Coronary artery (tissue), 2 donors: ENCODE measurements at regions not wholly inside any gene's neighbourhood (a gene's known extent, or its start where the extent isn't known, plus 50 kb on each side); places are given as distances from the start of the nearest gene placed in this dataset.

ENCODE experiments used
- DNase-seq: peaks from one replicate; pipeline ENCODE4 v3.0.0-alpha.2; 2017; ENCODE audit warnings: low spot score
- H3K27ac ChIP-seq, 2 donors: fragments of 200-600 bp; sonication (generic); one replicate each; pipeline ENCODE4 v1.5.1; 2016 to 2019
- H3K4me3 ChIP-seq: fragments of 200-600 bp; sonication (generic); 2 replicates; pipeline ENCODE4 v1.5.1; 2016; ENCODE audit warnings: mild to moderate bottlenecking, moderate library complexity
- TF ChIP-seq, protein P1 (sequence below): fragments of 200-600 bp; sonication (generic); IDR thresholded peaks from one replicate; pipeline ENCODE4 v1.5.1; 2019; ENCODE audit warnings: antibody characterized with exemption

DNA sequence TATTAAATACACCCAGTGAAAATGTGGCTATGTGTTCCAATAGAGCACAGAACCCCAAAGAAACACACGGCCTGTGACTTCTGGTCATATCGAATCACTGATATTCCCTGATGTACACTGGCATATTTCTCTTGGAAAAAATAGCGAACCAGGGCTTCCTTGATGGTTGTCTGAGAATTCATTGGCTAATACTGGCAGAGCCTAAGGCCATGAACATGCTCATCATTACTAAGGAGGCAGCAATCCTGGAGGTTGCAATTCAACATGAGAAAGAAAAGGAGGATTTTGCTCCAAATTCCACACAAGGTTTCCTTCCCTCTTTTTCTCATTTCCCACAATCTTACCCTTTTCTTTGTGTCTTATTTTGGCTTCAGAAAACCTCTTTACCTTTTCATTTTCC lies 212.9 kb upstream of the HMGA2 start:
- TF ChIP-seq, protein P1, sequence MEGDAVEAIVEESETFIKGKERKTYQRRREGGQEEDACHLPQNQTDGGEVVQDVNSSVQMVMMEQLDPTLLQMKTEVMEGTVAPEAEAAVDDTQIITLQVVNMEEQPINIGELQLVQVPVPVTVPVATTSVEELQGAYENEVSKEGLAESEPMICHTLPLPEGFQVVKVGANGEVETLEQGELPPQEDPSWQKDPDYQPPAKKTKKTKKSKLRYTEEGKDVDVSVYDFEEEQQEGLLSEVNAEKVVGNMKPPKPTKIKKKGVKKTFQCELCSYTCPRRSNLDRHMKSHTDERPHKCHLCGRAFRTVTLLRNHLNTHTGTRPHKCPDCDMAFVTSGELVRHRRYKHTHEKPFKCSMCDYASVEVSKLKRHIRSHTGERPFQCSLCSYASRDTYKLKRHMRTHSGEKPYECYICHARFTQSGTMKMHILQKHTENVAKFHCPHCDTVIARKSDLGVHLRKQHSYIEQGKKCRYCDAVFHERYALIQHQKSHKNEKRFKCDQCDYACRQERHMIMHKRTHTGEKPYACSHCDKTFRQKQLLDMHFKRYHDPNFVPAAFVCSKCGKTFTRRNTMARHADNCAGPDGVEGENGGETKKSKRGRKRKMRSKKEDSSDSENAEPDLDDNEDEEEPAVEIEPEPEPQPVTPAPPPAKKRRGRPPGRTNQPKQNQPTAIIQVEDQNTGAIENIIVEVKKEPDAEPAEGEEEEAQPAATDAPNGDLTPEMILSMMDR: no peak
- no peak for DNase-seq
- H3K4me3 ChIP-seq: no peak overlapping the region
- no peak overlapping the region for H3K27ac ChIP-seq

GRCh38 chr12:65612440-65612839 lies 211.8 kb upstream of the HMGA2 start:
- H3K27ac ChIP-seq: no peak overlapping the region
- TF ChIP-seq, protein P1: no peak
- DNase-seq: no peak
- no peak overlapping the region for H3K4me3 ChIP-seq

DNA sequence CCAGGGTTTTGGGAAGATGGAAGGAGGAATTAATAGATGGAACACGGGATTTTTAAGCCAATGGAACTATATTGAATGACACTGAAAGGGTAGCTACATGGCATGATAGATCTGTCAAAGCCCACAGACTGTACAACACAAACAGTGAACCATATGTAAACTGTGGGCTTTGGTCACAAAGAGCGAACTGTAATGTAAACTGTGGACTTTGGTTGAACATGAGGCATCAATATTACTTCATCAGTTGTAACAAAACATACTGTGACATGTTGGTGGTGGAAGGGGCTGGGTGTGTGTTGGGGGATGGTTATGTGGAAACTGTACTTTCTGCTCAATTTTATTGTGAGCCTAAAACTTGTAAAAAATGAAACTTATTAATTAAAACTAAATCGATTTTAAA lies 210.6 kb upstream of the HMGA2 start:
- TF ChIP-seq, protein P1: no peak
- no peak overlapping the region for H3K4me3 ChIP-seq
- H3K27ac ChIP-seq: no peak overlapping the region
- DNase-seq: no peak

- H3K27ac ChIP-seq: no peak overlapping the region
- DNase-seq: no peak
- no peak overlapping the region for H3K4me3 ChIP-seq
- TF ChIP-seq, protein P1: no peak
These were observed 209.9 kb upstream of the HMGA2 start for GRCh38 chr12:65614259-65614889.

DNA sequence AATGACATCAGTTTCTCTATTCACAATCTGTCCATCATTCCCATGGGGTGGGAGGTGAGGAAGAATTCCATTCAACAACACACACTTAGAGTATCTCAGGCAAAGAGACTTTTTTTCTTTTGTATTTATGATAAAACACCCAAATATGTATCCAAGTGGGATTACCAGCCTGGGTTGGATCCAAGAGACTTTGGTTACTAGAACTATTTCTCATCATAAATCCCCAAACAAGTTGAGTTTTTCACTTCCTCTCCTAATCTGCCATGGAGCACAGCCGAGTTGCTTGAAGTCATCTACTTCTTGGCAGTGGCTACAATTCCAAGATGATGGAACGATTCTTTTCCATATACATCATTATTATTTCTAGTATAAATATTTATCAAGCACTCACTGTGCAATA lies 209.2 kb upstream of the HMGA2 start:
- H3K27ac ChIP-seq: no peak overlapping the region
- DNase-seq: no peak
- no peak overlapping the region for H3K4me3 ChIP-seq
- TF ChIP-seq, protein P1: no peak

- H3K4me3 ChIP-seq: no peak overlapping the region
- no peak for DNase-seq
- TF ChIP-seq, protein P1: no peak
- H3K27ac ChIP-seq: no peak overlapping the region
These were observed 208.3 kb upstream of the HMGA2 start for GRCh38 chr12:65616022-65616421.

GRCh38 chr12:65618588-65618987 lies 205.7 kb upstream of the HMGA2 start:
- TF ChIP-seq, protein P1: no peak
- Histone ChIP-seq H3K27ac (no peak overlapping the region), H3K4me3 (no peak overlapping the region)
- DNase-seq: no peak
